ENCODE measurements at regions not wholly inside any gene's neighbourhood (a gene's known extent, or its start where the extent isn't known, plus 50 kb on each side); places are given as distances from the start of the nearest gene placed in this dataset.
"Not testable (repeated sequence)": the region's sequence is repeated elsewhere in the genome, so short reads cannot be mapped to it uniquely, and the experiment has no call there.

GRCh38 chr11:129503646-129504045 is 128.0 kb downstream of the BARX2 start:
- DNase-seq, result no peak

- no peak for DNase-seq
These were observed 129.6 kb downstream of the BARX2 start for GRCh38 chr11:129505266-129505665.

GRCh38 chr11:129508163-129508562 is 132.5 kb downstream of the BARX2 start:
- no peak for DNase-seq

GRCh38 chr11:129528296-129528695 is 152.6 kb downstream of the BARX2 start:
- no peak for DNase-seq

- no peak for DNase-seq
These were observed 154.7 kb downstream of the BARX2 start for GRCh38 chr11:129530154-129530895.

GRCh38 chr11:129533395-129533794 is 157.7 kb downstream of the BARX2 start:
- DNase-seq, result no peak

- DNase-seq, result no peak
These were observed 160.7 kb downstream of the BARX2 start for GRCh38 chr11:129536338-129536737.

GRCh38 chr11:129538323-129538722 is 162.7 kb downstream of the BARX2 start:
- DNase-seq, result no peak

- no peak for DNase-seq
These were observed 168.1 kb downstream of the BARX2 start for GRCh38 chr11:129543515-129544290.

GRCh38 chr11:129544691-129545090 is 169.0 kb downstream of the BARX2 start:
- DNase-seq, result no peak

- no peak for DNase-seq
These were observed 170.6 kb downstream of the BARX2 start for GRCh38 chr11:129546266-129546665.

- no peak for DNase-seq
These were observed 181.8 kb downstream of the BARX2 start for GRCh38 chr11:129557421-129557820.

GRCh38 chr11:129569007-129569406 is 193.4 kb downstream of the BARX2 start:
- DNase-seq, result no peak

- not testable (repeated sequence) for DNase-seq
These were observed 197.0 kb downstream of the BARX2 start for GRCh38 chr11:129572667-129573066.

- DNase-seq, result no peak
These were observed 197.5 kb downstream of the BARX2 start for GRCh38 chr11:129573161-129573560.

GRCh38 chr11:129574431-129574830 is 198.8 kb downstream of the BARX2 start:
- no peak for DNase-seq

GRCh38 chr11:129576652-129577051 is 201.0 kb downstream of the BARX2 start:
- no peak for DNase-seq

- DNase-seq, result no peak
These were observed 202.4 kb downstream of the BARX2 start for GRCh38 chr11:129578006-129578405.

GRCh38 chr11:129580278-129580677 is 204.6 kb downstream of the BARX2 start:
- no peak for DNase-seq

- DNase-seq, result no peak
These were observed 208.7 kb downstream of the BARX2 start for GRCh38 chr11:129584316-129584715.

- no peak for DNase-seq
These were observed 213.7 kb downstream of the BARX2 start for GRCh38 chr11:129589190-129589860.

GRCh38 chr11:129590030-129590752 is 214.5 kb downstream of the BARX2 start:
- DNase-seq, result no peak
